NCI-H146 treated with DMSO at 0.1 percent for 48 hours (cell line): ENCODE measurements at regions not wholly inside any gene's neighbourhood (a gene's known extent, or its start where the extent isn't known, plus 50 kb on each side); places are given as distances from the start of the nearest gene placed in this dataset.

Experiments used
- DNase-seq: peaks from one replicate; lab custom pipeline; 2025; ENCODE audit not compliant: unreplicated experiment; lab: John Stamatoyannopoulos, UW

- DNase-seq = no peak
These were observed 818.9 kb upstream of the LCORL start for GRCh38 chr4:18840481-18840880.

GRCh38 chr4:18816228-18816895 lies 794.8 kb upstream of the LCORL start:
- no peak for DNase-seq

- DNase-seq = no peak
These were observed 794.2 kb upstream of the LCORL start for GRCh38 chr4:18815779-18816173.

- DNase-seq = no peak
These were observed 793.7 kb upstream of the LCORL start for GRCh38 chr4:18815081-18815778.

- no peak for DNase-seq
These were observed 792.2 kb upstream of the LCORL start for GRCh38 chr4:18813771-18814170.

GRCh38 chr4:18813055-18813454 lies 791.5 kb upstream of the LCORL start:
- DNase-seq = no peak

- DNase-seq = no peak
These were observed 782.2 kb upstream of the LCORL start for GRCh38 chr4:18803781-18804180.

- no peak for DNase-seq
These were observed 776.6 kb upstream of the LCORL start for GRCh38 chr4:18798123-18798522.

GRCh38 chr4:18795794-18796193 lies 774.2 kb upstream of the LCORL start:
- no peak for DNase-seq

- DNase-seq = no peak
These were observed 755.8 kb upstream of the LCORL start for GRCh38 chr4:18777190-18777930.

- no peak for DNase-seq
These were observed 746.4 kb upstream of the LCORL start for GRCh38 chr4:18767921-18768320.

- DNase-seq = no peak
These were observed 735.1 kb upstream of the LCORL start for GRCh38 chr4:18756671-18757070.

GRCh38 chr4:18754180-18754579 lies 732.6 kb upstream of the LCORL start:
- DNase-seq = no peak

- no peak for DNase-seq
These were observed 729.5 kb upstream of the LCORL start for GRCh38 chr4:18751083-18751482.

GRCh38 chr4:18749391-18749790 lies 727.8 kb upstream of the LCORL start:
- DNase-seq = no peak

GRCh38 chr4:18736551-18736950 lies 715.0 kb upstream of the LCORL start:
- no peak for DNase-seq

GRCh38 chr4:18735740-18736268 lies 714.2 kb upstream of the LCORL start:
- DNase-seq = no peak

GRCh38 chr4:18734405-18734804 lies 712.9 kb upstream of the LCORL start:
- DNase-seq = no peak

GRCh38 chr4:18733961-18734360 lies 712.4 kb upstream of the LCORL start:
- no peak for DNase-seq

GRCh38 chr4:18722748-18723191 lies 701.2 kb upstream of the LCORL start:
- no peak for DNase-seq

GRCh38 chr4:18698119-18698883 lies 676.7 kb upstream of the LCORL start:
- no peak for DNase-seq
